SK-N-SH treated with all-trans-retinoic acid at 6 μM for 48 hours (cell line): ENCODE measurements at regions not wholly inside any gene's neighbourhood (a gene's known extent, or its start where the extent isn't known, plus 50 kb on each side); places are given as distances from the start of the nearest gene placed in this dataset.

Source experiments
- ATAC-seq: fragments of 200-7000 bp; cut with Tn5 transposase; 3 replicates; pipeline ENCODE4 v1.9.1; 2020; ENCODE audit warnings: mild to moderate bottlenecking, moderate library complexity
- ARNTL ChIP-seq: fragments of 450-650 bp; formaldehyde crosslinking; IDR thresholded peaks from 2 replicates; pipeline ENCODE4 v1.5.0; 2020; ENCODE audit warnings: low read depth, mild to moderate bottlenecking, moderate library complexity, borderline replicate concordance
- BACH2 ChIP-seq: fragments of 250-450 bp; sonication (Bioruptor Pico); IDR thresholded peaks from 2 replicates; pipeline ENCODE4 v1.9.0; 2021; ENCODE audit warnings: mild to moderate bottlenecking, borderline replicate concordance
- CSDC2 ChIP-seq: fragments of 250-450 bp; sonication (Bioruptor Pico); IDR thresholded peaks from 2 replicates; pipeline ENCODE4 v1.5.0; 2020; ENCODE audit warnings: mild to moderate bottlenecking, moderate library complexity
- OSR1 ChIP-seq: fragments of 250-450 bp; sonication (Bioruptor Pico); IDR thresholded peaks from 2 replicates; pipeline ENCODE4 v1.8.0; 2022; ENCODE audit warnings: moderate library complexity, mild to moderate bottlenecking, inconsistent platforms
- PPARA ChIP-seq: fragments of 250-450 bp; sonication (Bioruptor Pico); IDR thresholded peaks from 2 replicates; pipeline ENCODE4 v1.5.0; 2020; ENCODE audit warnings: mild to moderate bottlenecking, borderline replicate concordance
- RARB ChIP-seq: fragments of 250-450 bp; sonication (Bioruptor Pico); IDR thresholded peaks from 2 replicates; pipeline ENCODE4 v1.8.0; 2021; ENCODE audit warnings: mild to moderate bottlenecking, moderate library complexity
- TCF4 ChIP-seq: fragments of 250-450 bp; sonication (Bioruptor Pico); IDR thresholded peaks from 2 replicates; pipeline ENCODE4 v1.8.0; 2021; ENCODE audit warnings: mild to moderate bottlenecking, moderate library complexity, borderline replicate concordance
- TOX ChIP-seq: fragments of 250-450 bp; sonication (Bioruptor Pico); IDR thresholded peaks from 2 replicates; pipeline ENCODE4 v1.8.0; 2021; ENCODE audit warnings: mild to moderate bottlenecking, moderate library complexity, borderline replicate concordance
- ZC3H10 ChIP-seq: fragments of 250-450 bp; sonication (Bioruptor Pico); IDR thresholded peaks from 2 replicates; pipeline ENCODE4 v1.5.1; 2021; ENCODE audit warnings: mild to moderate bottlenecking, moderate library complexity
- ZFP30 ChIP-seq: fragments of 450-650 bp; formaldehyde crosslinking; IDR thresholded peaks from 2 replicates; pipeline ENCODE4 v1.5.0; 2022; ENCODE audit warnings: mild to moderate bottlenecking, moderate library complexity
- ZNF8 ChIP-seq: fragments of 450-650 bp; formaldehyde crosslinking; IDR thresholded peaks from 2 replicates; pipeline ENCODE4 v1.5.0; 2020; ENCODE audit warnings: mild to moderate bottlenecking, moderate library complexity
- TF ChIP-seq, protein P1 (sequence below): fragments of 250-450 bp; sonication (Bioruptor Pico); IDR thresholded peaks from 2 replicates; pipeline ENCODE4 v1.8.0; 2021; ENCODE audit warnings: low read depth, mild to moderate bottlenecking, moderate library complexity, borderline replicate concordance
- TF ChIP-seq, protein P2 (sequence below): fragments of 250-450 bp; sonication (Bioruptor Pico); IDR thresholded peaks from 2 replicates; pipeline ENCODE4 v1.5.1; 2021; ENCODE audit warnings: mild to moderate bottlenecking, moderate library complexity
- TF ChIP-seq, protein P3 (sequence below): fragments of 250-450 bp; sonication (Bioruptor Pico); IDR thresholded peaks from 2 replicates; pipeline ENCODE4 v1.5.0; 2020; ENCODE audit warnings: mild to moderate bottlenecking, moderate library complexity
- TF ChIP-seq, protein P4 (sequence below): fragments of 250-450 bp; sonication (Bioruptor Pico); IDR thresholded peaks from 2 replicates; pipeline ENCODE4 v1.8.0; 2020; ENCODE audit warnings: mild to moderate bottlenecking, moderate library complexity, borderline replicate concordance
- TF ChIP-seq, protein P5 (sequence below): fragments of 250-450 bp; sonication (Bioruptor Pico); IDR thresholded peaks from 2 replicates; pipeline ENCODE4 v1.5.1; 2020; ENCODE audit warnings: low read depth, mild to moderate bottlenecking, moderate library complexity

DNA sequence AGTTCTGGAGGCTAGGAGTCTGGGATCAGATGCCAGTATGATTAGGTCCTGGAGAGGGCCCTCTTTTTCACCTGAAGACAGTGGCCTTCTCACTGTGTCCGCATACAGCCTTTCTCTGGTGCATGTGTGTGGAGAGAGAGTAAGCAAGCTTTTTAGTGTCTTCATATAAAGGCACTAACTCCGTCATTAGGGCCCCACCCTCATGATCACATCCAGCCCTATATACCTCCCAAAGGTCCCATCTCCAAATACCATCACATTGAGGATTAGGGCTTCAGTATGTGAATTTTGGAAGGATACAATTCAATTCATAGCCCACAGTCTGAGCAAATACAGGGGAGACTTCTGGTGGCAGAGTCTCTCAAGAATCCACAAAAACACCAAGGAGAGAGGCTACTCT is 176.6 kb downstream of the BACH1 start:
- no peak for ATAC-seq
- TF ChIP-seq ZC3H10: no peak
- TF ChIP-seq TCF4 (CRISPR knock-in tag): no peak
- TF ChIP-seq TOX: no peak
- TF ChIP-seq, protein P1, sequence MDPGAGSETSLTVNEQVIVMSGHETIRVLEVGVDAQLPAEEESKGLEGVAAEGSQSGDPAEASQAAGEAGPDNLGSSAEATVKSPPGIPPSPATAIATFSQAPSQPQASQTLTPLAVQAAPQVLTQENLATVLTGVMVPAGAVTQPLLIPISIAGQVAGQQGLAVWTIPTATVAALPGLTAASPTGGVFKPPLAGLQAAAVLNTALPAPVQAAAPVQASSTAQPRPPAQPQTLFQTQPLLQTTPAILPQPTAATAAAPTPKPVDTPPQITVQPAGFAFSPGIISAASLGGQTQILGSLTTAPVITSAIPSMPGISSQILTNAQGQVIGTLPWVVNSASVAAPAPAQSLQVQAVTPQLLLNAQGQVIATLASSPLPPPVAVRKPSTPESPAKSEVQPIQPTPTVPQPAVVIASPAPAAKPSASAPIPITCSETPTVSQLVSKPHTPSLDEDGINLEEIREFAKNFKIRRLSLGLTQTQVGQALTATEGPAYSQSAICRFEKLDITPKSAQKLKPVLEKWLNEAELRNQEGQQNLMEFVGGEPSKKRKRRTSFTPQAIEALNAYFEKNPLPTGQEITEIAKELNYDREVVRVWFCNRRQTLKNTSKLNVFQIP (CRISPR knock-in tag): no peak
- TF ChIP-seq OSR1 (CRISPR knock-in tag): no peak
- TF ChIP-seq, protein P2, sequence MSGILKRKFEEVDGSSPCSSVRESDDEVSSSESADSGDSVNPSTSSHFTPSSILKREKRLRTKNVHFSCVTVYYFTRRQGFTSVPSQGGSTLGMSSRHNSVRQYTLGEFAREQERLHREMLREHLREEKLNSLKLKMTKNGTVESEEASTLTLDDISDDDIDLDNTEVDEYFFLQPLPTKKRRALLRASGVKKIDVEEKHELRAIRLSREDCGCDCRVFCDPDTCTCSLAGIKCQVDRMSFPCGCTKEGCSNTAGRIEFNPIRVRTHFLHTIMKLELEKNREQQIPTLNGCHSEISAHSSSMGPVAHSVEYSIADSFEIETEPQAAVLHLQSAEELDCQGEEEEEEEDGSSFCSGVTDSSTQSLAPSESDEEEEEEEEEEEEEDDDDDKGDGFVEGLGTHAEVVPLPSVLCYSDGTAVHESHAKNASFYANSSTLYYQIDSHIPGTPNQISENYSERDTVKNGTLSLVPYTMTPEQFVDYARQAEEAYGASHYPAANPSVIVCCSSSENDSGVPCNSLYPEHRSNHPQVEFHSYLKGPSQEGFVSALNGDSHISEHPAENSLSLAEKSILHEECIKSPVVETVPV (CRISPR knock-in tag): no peak

DNA sequence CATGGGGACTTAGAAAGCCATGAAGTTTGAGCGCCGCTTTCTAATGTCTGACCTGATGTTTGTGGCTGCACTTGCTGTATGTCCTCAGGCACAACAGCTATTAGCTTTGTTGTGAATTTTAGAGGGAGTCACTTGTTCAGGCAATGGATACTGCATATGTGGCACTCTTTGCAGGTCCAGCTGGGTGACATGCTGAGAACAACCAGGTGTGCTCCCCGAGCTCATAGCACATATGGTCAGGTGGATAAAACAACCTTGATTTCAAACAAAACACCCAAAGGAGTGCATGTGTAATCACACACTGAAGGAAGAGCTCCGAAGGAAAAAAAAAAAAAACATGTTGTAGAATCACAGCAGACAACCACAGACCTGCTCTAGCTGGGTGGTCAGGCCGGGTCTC is 178.6 kb downstream of the BACH1 start:
- TF ChIP-seq, protein P3, sequence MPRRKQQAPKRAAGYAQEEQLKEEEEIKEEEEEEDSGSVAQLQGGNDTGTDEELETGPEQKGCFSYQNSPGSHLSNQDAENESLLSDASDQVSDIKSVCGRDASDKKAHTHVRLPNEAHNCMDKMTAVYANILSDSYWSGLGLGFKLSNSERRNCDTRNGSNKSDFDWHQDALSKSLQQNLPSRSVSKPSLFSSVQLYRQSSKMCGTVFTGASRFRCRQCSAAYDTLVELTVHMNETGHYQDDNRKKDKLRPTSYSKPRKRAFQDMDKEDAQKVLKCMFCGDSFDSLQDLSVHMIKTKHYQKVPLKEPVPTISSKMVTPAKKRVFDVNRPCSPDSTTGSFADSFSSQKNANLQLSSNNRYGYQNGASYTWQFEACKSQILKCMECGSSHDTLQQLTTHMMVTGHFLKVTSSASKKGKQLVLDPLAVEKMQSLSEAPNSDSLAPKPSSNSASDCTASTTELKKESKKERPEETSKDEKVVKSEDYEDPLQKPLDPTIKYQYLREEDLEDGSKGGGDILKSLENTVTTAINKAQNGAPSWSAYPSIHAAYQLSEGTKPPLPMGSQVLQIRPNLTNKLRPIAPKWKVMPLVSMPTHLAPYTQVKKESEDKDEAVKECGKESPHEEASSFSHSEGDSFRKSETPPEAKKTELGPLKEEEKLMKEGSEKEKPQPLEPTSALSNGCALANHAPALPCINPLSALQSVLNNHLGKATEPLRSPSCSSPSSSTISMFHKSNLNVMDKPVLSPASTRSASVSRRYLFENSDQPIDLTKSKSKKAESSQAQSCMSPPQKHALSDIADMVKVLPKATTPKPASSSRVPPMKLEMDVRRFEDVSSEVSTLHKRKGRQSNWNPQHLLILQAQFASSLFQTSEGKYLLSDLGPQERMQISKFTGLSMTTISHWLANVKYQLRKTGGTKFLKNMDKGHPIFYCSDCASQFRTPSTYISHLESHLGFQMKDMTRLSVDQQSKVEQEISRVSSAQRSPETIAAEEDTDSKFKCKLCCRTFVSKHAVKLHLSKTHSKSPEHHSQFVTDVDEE (CRISPR knock-in tag): no peak
- TF ChIP-seq TCF4 (CRISPR knock-in tag) (no peak), ZNF8 (CRISPR knock-in tag) (no peak), PPARA (no peak), RARB (CRISPR knock-in tag) (no peak), TOX (no peak), BACH2 (CRISPR knock-in tag) (no peak), OSR1 (CRISPR knock-in tag) (no peak)
- TF ChIP-seq, protein P4, sequence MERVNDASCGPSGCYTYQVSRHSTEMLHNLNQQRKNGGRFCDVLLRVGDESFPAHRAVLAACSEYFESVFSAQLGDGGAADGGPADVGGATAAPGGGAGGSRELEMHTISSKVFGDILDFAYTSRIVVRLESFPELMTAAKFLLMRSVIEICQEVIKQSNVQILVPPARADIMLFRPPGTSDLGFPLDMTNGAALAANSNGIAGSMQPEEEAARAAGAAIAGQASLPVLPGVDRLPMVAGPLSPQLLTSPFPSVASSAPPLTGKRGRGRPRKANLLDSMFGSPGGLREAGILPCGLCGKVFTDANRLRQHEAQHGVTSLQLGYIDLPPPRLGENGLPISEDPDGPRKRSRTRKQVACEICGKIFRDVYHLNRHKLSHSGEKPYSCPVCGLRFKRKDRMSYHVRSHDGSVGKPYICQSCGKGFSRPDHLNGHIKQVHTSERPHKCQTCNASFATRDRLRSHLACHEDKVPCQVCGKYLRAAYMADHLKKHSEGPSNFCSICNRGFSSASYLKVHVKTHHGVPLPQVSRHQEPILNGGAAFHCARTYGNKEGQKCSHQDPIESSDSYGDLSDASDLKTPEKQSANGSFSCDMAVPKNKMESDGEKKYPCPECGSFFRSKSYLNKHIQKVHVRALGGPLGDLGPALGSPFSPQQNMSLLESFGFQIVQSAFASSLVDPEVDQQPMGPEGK (CRISPR knock-in tag): no peak
- TF ChIP-seq, protein P5, sequence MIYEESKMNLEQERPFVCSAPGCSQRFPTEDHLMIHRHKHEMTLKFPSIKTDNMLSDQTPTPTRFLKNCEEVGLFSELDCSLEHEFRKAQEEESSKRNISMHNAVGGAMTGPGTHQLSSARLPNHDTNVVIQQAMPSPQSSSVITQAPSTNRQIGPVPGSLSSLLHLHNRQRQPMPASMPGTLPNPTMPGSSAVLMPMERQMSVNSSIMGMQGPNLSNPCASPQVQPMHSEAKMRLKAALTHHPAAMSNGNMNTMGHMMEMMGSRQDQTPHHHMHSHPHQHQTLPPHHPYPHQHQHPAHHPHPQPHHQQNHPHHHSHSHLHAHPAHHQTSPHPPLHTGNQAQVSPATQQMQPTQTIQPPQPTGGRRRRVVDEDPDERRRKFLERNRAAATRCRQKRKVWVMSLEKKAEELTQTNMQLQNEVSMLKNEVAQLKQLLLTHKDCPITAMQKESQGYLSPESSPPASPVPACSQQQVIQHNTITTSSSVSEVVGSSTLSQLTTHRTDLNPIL (CRISPR knock-in tag): no peak
- TF ChIP-seq, protein P2 (CRISPR knock-in tag): no peak
- ATAC-seq: no peak

DNA sequence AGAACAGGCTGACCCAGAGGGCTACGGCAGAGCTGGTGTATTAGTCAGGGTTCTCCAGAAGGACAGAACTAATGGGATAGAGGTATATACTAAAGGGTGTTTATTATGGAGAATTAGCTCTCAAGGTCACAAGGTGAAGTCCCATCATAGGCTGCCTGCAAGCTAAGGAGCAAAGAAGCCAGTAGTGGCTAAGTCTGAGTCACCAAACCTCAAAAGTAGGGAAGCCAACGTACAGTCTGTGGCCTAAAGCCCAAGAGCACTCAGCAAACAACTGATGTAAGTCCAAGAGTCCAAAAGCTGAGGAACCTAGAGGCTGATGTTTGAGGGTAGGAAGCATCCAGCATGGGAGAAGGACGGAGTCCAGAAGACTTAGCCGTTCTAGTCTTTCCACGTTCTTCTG is 179.2 kb downstream of the BACH1 start:
- no peak for ATAC-seq
- TF ChIP-seq, protein P1 (CRISPR knock-in tag): no peak
- TF ChIP-seq PPARA: no peak
- TF ChIP-seq, protein P4 (CRISPR knock-in tag): no peak
- no peak for TF ChIP-seq ARNTL (CRISPR knock-in tag)
- no peak for TF ChIP-seq BACH2 (CRISPR knock-in tag)
- no peak for TF ChIP-seq TOX
- TF ChIP-seq ZFP30 (CRISPR knock-in tag): no peak
- TF ChIP-seq, protein P5 (CRISPR knock-in tag): no peak
- TF ChIP-seq, protein P3 (CRISPR knock-in tag): no peak
- TF ChIP-seq ZNF8 (CRISPR knock-in tag): no peak
- TF ChIP-seq OSR1 (CRISPR knock-in tag): no peak
- no peak for TF ChIP-seq CSDC2 (CRISPR knock-in tag)
